ENCODE measurements at regions not wholly inside any gene's neighbourhood (a gene's known extent, or its start where the extent isn't known, plus 50 kb on each side); places are given as distances from the start of the nearest gene placed in this dataset.
A peak's percentile ranks its signal among the peaks of the same experiment; 100 is the strongest.

GRCh38 chr6:6711832-6712448 is 123.4 kb downstream of the LY86 start (continued):
- TF ChIP-seq ZNF462 (CRISPR knock-in tag; IDR thresholded peaks at IDR 0.05), result no peak

DNA sequence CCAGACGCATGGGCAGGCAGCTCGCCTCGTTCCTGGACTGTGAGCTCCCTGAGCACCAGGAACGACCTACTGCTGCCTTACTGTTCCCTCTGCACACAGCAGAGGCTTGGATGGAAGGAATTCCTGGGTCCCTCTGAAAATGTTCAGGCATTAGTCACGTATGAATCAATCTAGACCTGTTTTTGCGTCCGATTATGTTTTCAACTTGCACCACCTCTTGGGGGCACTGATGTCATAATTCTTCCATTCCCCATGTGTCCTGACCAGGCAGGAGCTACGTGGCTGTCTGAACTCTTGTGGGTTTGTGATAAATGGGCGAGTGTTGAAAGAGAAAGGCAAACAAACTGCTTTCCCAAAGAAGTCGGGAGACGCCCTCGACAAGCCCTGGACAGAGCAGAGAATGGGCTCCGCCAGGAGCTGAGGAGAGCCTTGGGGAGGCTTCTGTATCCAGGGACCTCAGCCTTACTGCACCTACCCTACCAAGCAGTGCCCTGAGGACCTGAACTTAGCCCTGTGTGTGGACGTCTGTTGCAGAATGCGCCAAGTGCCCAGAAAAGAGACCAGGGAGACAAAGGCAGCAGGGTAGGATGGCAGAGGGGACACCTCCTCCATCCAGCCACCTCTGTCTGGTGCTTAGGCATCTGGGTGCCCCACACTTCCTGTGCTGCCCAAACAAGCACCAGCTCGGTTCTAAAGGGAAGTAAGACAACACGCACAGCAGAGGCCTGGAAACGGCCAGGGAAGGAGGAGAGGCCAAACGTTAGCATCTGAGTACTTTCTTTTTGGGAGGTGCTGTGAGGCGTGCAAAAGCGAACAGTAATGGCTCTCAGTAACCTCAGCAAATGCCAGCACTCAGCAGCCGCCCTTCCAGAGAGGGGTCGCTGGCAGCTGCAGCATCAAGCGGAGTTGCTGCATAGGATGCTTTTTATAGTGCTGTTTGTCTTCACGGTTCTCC is 124.2 kb downstream of the LY86 start:
- no peak for TF ChIP-seq POLR2AphosphoS5 (IDR thresholded peaks at IDR 0.05; ENCODE audit: low read depth)
- peak in 1 of 2 experiments; percentile 15; a peak in 1 of 4 replicates for TF ChIP-seq CTCF (conservative IDR thresholded peaks at IDR 0.05; ENCODE audit: low read depth in 2 of 2)
- Mint-ChIP-seq H3K4me1 (peaks cover 29% of the 10 kb centered on the region), H3K4me3 (no peak overlapping the region), H3K36me3 (ENCODE audit: low read depth) (no peaks in the 10 kb centered on the region), H3K9me3 (no peaks in the 10 kb centered on the region), H3K27me3 (ENCODE audit: insufficient read depth, low read depth, poor library complexity) (peaks cover 9% of the 10 kb centered on the region), H3K27ac (no peak overlapping the region)
- Histone ChIP-seq H3F3A (replicated peaks; ENCODE audit: low read depth) (no peaks in the 10 kb centered on the region), H3K4me1 (ENCODE audit: insufficient read depth) (peaks cover 4% of the 10 kb centered on the region), H3K36me3 (ENCODE audit: insufficient read depth) (no peaks in the 10 kb centered on the region), H3K27me3 (ENCODE audit: insufficient read depth) (no peaks in the 10 kb centered on the region), H3K27ac (ENCODE audit: low read depth) (no peak overlapping the region), H3K79me2 (replicated peaks; ENCODE audit: insufficient read depth) (no peaks in the 10 kb centered on the region), H2AFZ (peak overlapping the region; percentile 76), H3K4me2 (no peak overlapping the region), H3K4me3 (no peak overlapping the region), H4K20me1 (replicated peaks; ENCODE audit: insufficient read depth) (no peaks in the 10 kb centered on the region), H3K9me2 (ENCODE audit: insufficient read depth) (peaks cover 10% of the 10 kb centered on the region; the same call in 1 of the 2 replicates)
- DNase-seq (ENCODE audit: low spot score) (no peak), ATAC-seq (peak; percentile 21; the same call in 1 of the 3 replicates)
